ENCODE measurements at regions not wholly inside any gene's neighbourhood (a gene's known extent, or its start where the extent isn't known, plus 50 kb on each side); places are given as distances from the start of the nearest gene placed in this dataset.
A peak's percentile ranks its signal among the peaks of the same experiment; 100 is the strongest.

DNA sequence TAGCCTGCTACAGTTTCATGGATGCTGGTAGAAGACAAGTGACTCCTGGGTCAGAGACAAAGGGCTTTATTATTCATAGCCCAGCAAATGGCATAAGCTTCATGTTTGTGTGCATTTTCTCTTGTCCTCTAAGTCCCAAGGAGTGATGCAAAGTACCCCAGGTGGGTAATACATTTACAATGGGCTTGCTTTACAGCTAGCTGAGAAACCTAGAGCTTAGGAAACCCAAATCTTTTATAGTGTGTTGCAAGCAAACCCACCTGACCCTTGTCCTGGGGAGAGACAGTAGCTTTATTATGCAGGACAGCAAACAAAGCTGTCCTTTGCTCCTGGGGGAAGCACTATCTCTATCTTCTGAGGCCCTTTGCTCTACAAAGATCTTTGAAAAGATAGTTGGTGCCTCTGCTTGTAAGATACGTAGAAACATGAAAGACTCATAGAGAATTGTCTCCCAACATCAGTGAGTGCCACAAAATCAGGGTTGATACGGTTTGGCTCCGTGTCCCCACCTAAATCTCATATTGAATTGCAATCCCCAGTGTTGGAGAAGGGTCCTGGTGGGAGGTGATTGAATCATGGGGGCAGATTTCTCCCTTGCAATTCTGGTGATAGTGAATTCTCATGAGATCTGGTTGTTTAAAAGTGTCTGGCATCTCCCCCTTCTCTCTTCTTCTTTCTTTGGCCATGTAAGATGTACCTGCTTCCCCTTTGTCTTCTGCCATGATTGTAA, 315.8 kb upstream of the USP24 start (continued):
- TF ChIP-seq, protein P1, sequence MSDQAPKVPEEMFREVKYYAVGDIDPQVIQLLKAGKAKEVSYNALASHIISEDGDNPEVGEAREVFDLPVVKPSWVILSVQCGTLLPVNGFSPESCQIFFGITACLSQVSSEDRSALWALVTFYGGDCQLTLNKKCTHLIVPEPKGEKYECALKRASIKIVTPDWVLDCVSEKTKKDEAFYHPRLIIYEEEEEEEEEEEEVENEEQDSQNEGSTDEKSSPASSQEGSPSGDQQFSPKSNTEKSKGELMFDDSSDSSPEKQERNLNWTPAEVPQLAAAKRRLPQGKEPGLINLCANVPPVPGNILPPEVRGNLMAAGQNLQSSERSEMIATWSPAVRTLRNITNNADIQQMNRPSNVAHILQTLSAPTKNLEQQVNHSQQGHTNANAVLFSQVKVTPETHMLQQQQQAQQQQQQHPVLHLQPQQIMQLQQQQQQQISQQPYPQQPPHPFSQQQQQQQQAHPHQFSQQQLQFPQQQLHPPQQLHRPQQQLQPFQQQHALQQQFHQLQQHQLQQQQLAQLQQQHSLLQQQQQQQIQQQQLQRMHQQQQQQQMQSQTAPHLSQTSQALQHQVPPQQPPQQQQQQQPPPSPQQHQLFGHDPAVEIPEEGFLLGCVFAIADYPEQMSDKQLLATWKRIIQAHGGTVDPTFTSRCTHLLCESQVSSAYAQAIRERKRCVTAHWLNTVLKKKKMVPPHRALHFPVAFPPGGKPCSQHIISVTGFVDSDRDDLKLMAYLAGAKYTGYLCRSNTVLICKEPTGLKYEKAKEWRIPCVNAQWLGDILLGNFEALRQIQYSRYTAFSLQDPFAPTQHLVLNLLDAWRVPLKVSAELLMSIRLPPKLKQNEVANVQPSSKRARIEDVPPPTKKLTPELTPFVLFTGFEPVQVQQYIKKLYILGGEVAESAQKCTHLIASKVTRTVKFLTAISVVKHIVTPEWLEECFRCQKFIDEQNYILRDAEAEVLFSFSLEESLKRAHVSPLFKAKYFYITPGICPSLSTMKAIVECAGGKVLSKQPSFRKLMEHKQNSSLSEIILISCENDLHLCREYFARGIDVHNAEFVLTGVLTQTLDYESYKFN (CRISPR knock-in tag; conservative IDR thresholded peaks at IDR 0.05) = peak; percentile 98

DNA sequence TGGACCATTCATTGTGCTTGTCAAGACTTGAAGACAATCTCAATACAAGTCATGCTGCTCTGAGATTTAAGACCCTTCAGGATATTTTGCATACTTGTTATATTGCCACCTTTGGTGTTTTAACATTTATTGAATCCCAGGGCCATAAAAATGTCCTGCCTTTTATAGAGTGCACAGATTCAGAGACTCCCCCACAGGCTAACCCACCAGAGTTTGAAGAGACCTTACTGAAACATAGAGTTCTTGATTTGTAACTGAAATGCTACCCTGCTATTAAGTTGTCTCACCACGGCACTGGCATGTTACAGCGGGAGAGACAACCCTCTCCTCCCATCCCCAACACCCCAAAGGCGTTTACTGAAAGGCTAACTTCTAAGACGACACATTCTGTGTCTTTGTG, 313.9 kb upstream of the USP24 start:
- CTCF ChIA-PET (ENCODE audit: low intra/inter-chr PET ratio, low total read pairs) = no interaction called here
- WGBS (ENCODE audit: low lambda C conversion rate) = 100% methylated on average over 4 of the region's 4 CpGs
- FAIRE-seq (no peak), ATAC-seq (no peak), DNase-seq (ENCODE audit: low spot score) (no peak)
- Histone ChIP-seq H4K20me1 (ENCODE audit: insufficient read depth, low read length) (no peaks in the 10 kb centered on the region), H3K4me3 (replicated peaks in 1 of 3; ENCODE audit: insufficient read depth in 1 of 3, low read depth in 2 of 3, low read length in 3 of 3) (no peak overlapping the region), H3K27ac (ENCODE audit: extremely low read length, insufficient read depth, low read length) (peak overlapping the region; percentile 92), H3K79me2 (ENCODE audit: insufficient read depth, low read length) (no peaks in the 10 kb centered on the region), H3K4me2 (ENCODE audit: low read depth, low read length) (no peak overlapping the region), H2AFZ (ENCODE audit: low read length) (no peak overlapping the region), H3K9me3 (ENCODE audit: low read length) (no peaks in the 10 kb centered on the region), H3K4me1 (ENCODE audit: insufficient read depth, low read length) (peaks cover 89% of the 10 kb centered on the region), H3K27me3 (ENCODE audit: control insufficient read depth in 1 of 2, insufficient read depth in 2 of 2, low read length in 2 of 2) (no peaks in the 10 kb centered on the region), H3K36me3 (replicated peaks in 1 of 2; ENCODE audit: control insufficient read depth in 1 of 2, insufficient read depth in 2 of 2, low read length in 2 of 2) (no peaks in the 10 kb centered on the region), H3K9ac (ENCODE audit: insufficient read depth, low read depth, low read length) (no peak overlapping the region)
- BruUV-seq (replicated peaks) = no TSS peak
- in situ Hi-C loops (cut with HindIII; ENCODE audit: extremely low pct_ligation_motif_present, low pct_unique_long_range_greater_than_20kb) = no loop called here
- POLR2A ChIA-PET = no interaction called here
- intact Hi-C loops (cut with micrococcal nuclease; ENCODE audit: unreplicated experiment) = no loop called here
- TF ChIP-seq, protein P2, sequence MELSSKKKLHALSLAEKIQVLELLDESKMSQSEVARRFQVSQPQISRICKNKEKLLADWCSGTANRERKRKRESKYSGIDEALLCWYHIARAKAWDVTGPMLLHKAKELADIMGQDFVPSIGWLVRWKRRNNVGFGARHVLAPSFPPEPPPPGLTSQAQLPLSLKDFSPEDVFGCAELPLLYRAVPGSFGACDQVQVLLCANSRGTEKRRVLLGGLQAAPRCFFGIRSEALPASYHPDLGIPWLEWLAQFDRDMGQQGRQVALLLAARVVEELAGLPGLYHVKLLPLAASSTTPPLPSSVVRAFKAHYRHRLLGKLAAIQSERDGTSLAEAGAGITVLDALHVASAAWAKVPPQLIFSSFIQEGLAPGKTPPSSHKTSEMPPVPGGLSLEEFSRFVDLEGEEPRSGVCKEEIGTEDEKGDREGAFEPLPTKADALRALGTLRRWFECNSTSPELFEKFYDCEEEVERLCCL (CRISPR knock-in tag; IDR thresholded peaks at IDR 0.05; ENCODE audit: borderline replicate concordance) = no peak
- TF ChIP-seq JUNB (CRISPR knock-in tag; IDR thresholded peaks at IDR 0.05; ENCODE audit: borderline replicate concordance) = no peak
- TF ChIP-seq, protein P3, sequence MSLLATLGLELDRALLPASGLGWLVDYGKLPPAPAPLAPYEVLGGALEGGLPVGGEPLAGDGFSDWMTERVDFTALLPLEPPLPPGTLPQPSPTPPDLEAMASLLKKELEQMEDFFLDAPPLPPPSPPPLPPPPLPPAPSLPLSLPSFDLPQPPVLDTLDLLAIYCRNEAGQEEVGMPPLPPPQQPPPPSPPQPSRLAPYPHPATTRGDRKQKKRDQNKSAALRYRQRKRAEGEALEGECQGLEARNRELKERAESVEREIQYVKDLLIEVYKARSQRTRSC (CRISPR knock-in tag; IDR thresholded peaks at IDR 0.05; ENCODE audit: low read depth) = no peak
- TF ChIP-seq HNF4G (IDR thresholded peaks at IDR 0.05; ENCODE audit: borderline replicate concordance, low read depth, low read length) = no peak
- TF ChIP-seq HNF4G (CRISPR knock-in tag; IDR thresholded peaks at IDR 0.05; ENCODE audit: borderline replicate concordance, low read depth) = no peak
- no peak for TF ChIP-seq ZNF3 (CRISPR knock-in tag; IDR thresholded peaks at IDR 0.05)
- no peak for TF ChIP-seq IRX3 (CRISPR knock-in tag; IDR thresholded peaks at IDR 0.05; ENCODE audit: borderline replicate concordance, low read depth)
- no peak for TF ChIP-seq ZBTB7B (CRISPR knock-in tag; IDR thresholded peaks at IDR 0.05)
- no peak for TF ChIP-seq ZEB1 (IDR thresholded peaks at IDR 0.05; ENCODE audit: insufficient replicate concordance, low read depth)
- TF ChIP-seq, protein P4, sequence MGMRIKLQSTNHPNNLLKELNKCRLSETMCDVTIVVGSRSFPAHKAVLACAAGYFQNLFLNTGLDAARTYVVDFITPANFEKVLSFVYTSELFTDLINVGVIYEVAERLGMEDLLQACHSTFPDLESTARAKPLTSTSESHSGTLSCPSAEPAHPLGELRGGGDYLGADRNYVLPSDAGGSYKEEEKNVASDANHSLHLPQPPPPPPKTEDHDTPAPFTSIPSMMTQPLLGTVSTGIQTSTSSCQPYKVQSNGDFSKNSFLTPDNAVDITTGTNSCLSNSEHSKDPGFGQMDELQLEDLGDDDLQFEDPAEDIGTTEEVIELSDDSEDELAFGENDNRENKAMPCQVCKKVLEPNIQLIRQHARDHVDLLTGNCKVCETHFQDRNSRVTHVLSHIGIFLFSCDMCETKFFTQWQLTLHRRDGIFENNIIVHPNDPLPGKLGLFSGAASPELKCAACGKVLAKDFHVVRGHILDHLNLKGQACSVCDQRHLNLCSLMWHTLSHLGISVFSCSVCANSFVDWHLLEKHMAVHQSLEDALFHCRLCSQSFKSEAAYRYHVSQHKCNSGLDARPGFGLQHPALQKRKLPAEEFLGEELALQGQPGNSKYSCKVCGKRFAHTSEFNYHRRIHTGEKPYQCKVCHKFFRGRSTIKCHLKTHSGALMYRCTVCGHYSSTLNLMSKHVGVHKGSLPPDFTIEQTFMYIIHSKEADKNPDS (CRISPR knock-in tag; IDR thresholded peaks at IDR 0.05) = no peak
- TF ChIP-seq TAF15 (IDR thresholded peaks at IDR 0.05; ENCODE audit: low read depth, low read length, poor library complexity, severe bottlenecking) = no peak
- TF ChIP-seq ZKSCAN5 (CRISPR knock-in tag; IDR thresholded peaks at IDR 0.05) = no peak
- no peak for TF ChIP-seq ZNF207 (IDR thresholded peaks at IDR 0.05; ENCODE audit: borderline replicate concordance)
